Neural progenitor cell (in vitro differentiated cells): ENCODE measurements at regions not wholly inside any gene's neighbourhood (a gene's known extent, or its start where the extent isn't known, plus 50 kb on each side); places are given as distances from the start of the nearest gene placed in this dataset.

Source experiments
- EZH2phosphoT487 ChIP-seq: fragments of 200-600 bp; sonication (generic); IDR thresholded peaks from 2 replicates; pipeline ENCODE4 v1.6.1; 2017; ENCODE audit warnings: antibody characterized with exemption
- TF ChIP-seq, protein P1 (sequence below): fragments of 200-600 bp; sonication (generic); IDR thresholded peaks from 2 replicates; pipeline ENCODE4 v1.5.1; 2017; ENCODE audit warnings: antibody characterized with exemption, mild to moderate bottlenecking

GRCh38 chr9:1721196-1721595 lies 294.0 kb upstream of the SMARCA2 start:
- TF ChIP-seq, protein P1, sequence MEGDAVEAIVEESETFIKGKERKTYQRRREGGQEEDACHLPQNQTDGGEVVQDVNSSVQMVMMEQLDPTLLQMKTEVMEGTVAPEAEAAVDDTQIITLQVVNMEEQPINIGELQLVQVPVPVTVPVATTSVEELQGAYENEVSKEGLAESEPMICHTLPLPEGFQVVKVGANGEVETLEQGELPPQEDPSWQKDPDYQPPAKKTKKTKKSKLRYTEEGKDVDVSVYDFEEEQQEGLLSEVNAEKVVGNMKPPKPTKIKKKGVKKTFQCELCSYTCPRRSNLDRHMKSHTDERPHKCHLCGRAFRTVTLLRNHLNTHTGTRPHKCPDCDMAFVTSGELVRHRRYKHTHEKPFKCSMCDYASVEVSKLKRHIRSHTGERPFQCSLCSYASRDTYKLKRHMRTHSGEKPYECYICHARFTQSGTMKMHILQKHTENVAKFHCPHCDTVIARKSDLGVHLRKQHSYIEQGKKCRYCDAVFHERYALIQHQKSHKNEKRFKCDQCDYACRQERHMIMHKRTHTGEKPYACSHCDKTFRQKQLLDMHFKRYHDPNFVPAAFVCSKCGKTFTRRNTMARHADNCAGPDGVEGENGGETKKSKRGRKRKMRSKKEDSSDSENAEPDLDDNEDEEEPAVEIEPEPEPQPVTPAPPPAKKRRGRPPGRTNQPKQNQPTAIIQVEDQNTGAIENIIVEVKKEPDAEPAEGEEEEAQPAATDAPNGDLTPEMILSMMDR = no peak
- no peak for TF ChIP-seq EZH2phosphoT487
